GM21390 (cell line): ENCODE measurements at regions not wholly inside any gene's neighbourhood (a gene's known extent, or its start where the extent isn't known, plus 50 kb on each side); places are given as distances from the start of the nearest gene placed in this dataset.
"Not testable (repeated sequence)": the region's sequence is repeated elsewhere in the genome, so short reads cannot be mapped to it uniquely, and the experiment has no call there.

ENCODE experiments used
- ATAC-seq: cut with Tn5 transposase; IDR thresholded peaks from one replicate; pipeline ENCODE4 v1.9.1; 2021; ENCODE audit not compliant: unreplicated experiment

DNA sequence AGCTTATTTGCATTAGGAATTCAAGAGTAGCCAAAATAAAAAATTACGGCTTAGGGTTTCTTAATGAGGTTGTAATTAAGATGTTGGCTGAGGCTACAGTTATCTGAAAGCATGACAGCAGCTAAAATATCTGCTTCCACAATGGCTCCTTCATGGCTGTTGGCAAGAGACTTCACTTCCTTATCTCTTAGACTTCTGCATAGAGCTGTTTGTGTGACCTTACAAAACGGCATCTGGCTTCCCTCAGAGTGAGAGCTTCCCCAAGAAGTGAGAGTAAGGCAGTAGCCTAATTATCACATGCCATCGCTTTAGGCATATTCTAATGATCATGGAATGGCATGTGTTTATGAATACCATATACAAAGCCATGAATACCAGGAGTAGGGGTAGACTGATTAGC lies 57.6 kb downstream of the CCDC59 start:
- no peak for ATAC-seq

DNA sequence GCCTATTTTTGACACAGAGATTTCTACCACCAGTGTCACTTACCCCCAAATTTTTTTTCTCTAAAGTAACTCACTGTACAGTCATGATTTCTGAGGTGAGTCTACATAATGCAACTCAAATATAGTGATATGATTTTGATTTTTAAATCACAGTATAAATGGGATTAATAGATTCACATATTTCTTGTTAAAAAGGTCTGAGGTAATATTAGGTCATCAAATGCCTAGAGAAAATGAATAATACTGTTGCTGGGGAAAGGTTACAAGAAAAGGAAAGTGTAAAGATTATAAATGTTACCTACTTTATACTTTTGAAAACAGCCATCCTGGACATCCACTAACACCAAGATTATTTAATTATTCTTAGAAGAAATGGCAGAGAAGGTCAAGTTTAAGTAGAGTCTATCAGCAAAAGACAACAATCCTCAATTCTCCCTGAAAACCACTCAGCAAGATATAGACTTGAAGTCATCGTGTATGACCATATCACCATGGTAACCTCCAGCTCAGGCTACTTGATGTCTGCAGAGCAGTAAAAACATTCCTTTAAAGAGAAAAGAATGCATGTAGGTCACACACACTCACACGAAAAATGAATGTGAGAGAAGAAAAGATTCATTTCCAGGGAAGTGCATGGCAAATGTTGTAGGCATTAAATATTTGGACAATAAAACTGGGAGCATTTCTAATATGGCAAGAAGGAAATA lies 58.7 kb downstream of the CCDC59 start:
- no peak for ATAC-seq

DNA sequence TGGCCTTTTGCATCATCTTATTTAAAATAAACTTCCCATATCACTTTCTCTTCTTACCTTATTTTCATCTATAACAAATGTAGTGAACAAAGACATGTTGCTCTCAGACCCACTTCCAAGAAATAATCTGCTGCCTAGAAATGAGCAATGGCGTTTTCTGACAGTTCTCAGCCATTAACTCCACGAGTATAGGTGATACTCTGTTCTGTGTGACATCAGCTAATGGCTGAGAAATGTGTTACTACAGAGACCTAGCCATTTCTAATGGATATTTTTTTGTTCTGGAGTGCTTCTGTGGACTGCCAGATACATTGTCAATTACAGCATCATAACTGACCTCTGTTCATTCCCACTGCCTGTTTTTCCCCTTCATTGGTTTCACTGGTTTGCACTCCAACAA lies 67.8 kb downstream of the CCDC59 start:
- no peak for ATAC-seq

DNA sequence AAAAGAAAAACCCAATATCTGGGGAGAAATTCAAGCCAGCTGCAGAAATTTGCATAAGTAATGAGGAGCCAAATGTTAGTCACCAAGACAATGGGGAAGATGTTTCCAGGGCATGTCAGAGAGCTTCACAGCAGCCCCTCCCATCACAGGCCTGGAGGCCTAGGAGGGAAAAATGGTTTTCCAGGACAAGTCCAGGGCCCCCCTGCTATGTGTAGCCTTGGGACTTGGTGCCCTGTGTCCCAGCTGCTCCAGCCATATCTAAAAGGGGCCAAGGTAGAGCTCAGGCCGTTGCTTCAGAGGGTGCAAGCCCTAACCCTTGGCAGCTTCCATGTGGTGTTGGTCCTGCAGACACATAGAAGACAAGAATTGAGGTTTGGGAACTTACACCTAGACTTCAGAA lies 76.9 kb downstream of the CCDC59 start:
- ATAC-seq, result not testable (repeated sequence)

DNA sequence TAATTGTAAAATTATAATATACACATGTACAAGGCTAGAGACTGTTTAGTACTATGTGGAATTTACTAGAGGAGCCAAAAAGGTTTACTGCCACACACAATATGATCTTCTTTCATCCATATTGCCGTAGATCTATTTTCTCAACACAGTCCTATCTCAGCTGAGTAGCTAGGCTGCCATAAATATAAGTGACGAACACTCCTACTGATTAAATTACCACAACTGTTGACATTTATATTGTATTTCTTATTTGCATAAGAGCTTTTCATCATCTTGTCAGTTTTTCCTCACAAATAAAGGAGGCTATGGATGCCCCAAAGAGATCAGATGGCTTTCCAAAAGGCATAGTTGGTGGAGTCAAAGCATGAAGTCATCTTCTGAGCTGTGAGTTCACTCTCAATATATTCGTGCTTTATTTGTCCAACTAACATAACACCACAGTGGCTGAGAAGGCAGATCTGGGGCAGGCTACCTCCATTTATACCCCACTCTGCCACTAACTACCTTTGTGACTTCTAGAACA lies 78.6 kb downstream of the CCDC59 start:
- ATAC-seq, result no peak

DNA sequence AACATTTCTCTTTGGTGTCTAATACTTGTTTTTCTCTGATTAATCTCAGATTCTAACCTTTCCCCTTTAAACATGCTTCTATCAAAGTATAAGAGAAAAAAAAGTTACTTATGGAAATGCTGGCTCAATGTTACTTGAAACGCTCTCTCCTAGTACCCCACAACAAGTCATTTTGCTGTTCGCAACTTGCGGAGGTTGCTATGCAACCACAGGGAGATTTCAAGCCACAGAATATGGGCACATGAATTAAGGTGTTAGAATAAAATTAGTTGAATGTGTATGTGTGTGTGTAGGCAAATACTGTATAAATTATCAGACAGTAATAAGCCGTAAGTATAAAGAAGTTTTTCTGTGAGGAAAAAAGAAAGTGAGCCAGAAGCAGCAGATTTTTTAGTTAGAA lies 80.6 kb downstream of the CCDC59 start:
- ATAC-seq, result no peak

DNA sequence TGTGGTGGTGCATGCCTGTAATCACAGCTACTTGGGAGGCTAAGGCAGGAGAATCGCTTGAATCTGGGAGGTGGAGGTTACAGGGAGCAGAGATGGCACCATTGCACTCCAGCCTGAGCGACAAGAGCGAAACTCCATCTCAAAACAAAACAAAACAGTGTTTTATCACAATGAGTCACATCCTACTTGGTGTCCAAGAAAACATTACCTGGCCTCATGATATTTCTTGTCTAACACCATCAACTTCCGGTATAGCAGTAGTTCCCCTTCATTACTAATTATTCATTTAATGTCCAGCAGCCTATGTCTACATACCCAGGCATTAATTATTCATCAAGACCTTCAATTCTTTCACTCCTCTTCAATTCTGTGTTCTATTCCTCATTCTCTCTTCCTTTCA lies 115.5 kb downstream of the CCDC59 start:
- no peak for ATAC-seq

DNA sequence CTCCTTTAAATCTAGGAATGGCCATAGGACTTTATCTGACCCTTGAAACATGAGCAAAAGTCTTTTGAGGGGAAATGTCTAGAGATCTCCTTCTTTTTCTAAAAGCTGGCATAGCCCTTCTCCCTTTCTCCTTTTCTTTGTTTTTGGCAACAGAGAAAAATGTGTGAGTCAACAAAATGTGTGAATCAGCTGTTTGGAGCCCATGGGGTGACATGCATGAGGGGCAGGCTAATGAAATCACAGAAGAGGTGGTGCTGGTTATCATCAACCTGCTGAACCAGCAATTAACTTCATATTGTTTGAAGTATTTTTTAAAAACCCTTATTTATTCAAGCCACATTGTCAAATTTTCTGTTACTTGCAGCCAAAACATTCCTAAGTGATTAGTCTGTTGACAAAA lies 132.3 kb downstream of the CCDC59 start:
- ATAC-seq, result no peak

DNA sequence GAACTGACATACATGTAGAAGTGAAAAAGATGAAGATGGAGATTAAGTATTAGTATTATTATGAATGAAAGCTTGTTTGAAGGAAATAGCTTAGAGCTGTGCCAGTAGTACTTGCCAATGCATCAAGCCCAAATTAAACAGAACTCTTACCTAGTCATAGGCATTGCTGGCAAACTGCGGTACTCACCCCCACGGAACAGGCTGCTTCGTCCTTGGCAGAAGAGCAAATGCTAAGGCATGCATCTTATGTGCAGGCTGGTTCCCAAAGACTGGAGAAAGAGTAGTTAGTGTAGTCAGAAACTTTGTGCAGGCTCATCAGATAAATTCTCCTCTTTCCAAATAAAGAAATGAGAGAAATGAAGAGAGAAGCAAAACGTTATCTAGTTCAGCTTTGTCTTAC lies 134.8 kb downstream of the CCDC59 start:
- no peak for ATAC-seq

DNA sequence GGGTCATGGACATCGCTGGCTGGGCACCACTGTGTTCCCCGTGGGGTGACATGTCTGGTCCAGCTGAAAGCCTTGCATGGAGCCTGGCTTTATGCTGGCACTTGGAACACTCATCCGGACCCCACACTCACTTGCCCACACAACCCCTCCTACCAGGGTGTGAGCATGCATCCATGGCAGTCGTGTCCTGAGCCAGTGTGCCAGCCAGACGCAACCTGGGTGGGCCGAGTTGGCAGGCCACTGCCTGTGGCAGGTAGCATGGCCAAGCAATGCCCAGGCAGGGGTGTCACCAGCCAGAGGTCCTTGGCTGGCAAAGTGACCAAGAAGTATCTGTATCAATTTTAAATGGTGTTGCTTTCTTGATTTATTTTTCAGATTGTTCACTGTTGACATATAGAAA lies 141.7 kb downstream of the CCDC59 start:
- ATAC-seq, result no peak

DNA sequence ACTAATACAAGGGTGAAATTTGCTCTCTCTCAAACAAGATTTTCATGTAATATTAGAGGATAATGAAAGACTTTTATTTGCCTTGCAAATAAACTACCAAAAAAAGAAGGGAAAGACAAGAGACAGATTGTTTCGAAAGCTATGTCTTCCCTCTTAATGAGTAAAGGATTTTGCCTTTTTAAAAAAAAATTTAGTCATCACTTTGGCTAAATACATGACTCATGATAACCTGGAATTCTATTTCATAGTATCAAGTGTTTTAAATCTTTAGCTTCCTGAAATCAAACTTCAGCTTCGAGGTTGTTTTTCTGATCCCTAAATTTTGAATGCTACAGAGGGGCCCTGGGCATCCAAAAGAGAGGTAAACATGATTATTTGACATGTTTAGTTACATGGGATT lies 144.4 kb downstream of the CCDC59 start:
- ATAC-seq, result no peak

DNA sequence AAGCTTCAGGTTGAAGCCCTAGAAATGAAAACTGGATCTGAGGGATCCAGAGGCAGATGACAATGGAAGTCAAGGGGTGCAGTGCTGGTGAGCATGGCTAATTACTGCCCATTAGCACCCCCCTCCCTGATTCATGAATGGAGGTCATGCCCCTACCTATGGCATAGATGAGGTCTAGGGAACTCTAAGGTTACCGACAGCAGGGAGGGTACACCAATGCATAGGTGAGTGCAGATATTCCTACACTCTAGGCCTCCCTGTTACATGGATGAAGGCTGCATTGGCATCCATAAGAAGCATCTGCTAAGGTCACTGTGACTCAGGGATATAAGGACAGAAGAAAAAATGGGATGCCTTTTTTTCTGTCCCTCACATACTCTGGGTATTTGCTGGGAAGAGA lies 147.3 kb downstream of the CCDC59 start:
- ATAC-seq, result no peak

DNA sequence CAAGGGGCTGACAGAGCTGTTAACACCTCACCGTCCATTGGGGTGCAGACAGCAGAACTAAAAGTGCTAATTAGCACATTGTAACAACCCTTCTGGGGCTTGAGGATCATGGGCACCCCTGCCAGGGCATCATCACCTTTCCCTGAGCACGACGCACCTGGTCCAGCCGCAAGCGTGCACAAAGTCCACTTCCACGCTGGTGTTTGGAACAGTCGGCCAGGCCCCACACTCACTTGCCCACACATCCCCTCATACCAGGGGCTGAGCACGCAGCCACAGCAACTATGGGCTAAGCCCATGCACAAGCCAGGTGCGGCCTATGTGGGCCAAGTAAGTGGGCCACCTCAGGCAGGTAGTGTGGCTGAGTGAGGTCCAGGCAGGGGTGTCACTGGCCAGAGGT lies 148.7 kb downstream of the CCDC59 start:
- no peak for ATAC-seq

DNA sequence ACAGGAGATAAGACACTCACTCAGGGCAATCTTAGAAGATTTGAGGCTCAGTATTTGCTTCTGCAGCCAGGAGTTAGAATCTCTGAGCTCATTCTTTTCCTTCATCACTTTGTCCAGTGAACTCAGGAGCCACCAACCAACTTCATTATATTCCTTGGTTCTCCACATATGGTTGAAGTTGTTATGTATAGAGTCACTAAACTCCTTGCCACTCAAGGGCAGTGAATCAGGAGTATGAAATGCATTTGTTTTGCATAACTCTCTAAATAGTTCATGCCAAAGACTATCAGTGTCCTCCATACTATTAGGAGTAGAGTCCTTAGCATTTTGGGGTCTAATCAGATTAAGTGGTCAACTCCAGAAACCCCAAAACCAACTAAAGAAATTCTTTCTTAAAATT lies 150.6 kb downstream of the CCDC59 start:
- ATAC-seq, result no peak

DNA sequence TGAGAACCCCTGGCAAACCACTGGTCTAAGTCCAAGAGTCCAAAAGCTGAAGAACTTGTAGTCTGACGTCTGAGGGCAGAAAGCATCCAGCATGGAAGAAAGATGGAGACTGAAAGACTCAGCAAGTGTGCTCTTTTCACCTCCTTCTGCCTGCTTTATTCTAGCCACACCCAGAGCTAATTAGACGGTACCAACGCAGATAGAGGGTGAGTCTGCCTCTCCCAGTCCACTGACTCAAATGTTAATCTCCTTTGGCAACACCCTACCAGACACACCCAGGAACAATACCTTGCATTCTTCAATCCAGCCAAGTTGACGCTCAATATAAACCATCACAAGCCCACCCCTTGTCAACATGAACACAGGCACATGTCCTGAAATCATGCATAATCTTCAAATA lies 155.1 kb downstream of the CCDC59 start:
- no peak for ATAC-seq

DNA sequence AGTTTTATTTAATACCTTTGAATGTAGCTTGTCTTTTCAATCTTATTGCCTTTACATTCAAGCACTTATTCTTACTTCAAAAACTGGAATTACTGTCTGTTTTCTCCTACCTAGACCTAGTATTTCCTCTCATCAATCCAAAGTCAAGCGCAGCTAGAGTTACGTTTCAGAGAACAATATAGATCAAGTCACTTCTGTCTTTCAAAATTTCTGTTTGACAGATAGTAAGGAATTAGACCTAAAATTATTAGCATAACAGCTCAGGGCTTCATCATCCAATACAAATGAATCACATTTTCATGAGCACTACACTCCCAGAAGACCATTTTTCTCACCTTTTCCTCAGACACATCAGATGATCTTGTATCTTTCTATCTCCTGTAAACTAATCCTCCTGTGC lies 170.6 kb downstream of the CCDC59 start:
- no peak for ATAC-seq

DNA sequence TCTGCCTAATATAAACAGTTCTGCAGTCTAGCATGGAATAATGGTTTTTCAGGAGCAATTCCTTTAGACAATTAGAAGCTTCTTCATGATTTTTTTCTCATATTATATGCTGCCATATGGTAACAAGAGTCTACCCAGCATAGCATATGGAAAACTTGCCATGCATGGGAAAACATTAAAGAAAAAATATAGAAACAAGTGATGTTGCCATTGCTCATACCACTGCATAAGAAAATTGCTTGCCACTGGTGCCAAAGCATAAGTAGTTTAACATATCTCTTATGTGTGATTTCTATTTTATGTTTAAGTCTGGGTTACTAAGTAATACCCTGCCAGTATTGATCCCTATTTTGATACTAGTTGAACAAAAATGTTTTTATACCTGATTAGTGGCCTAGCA lies 171.2 kb downstream of the CCDC59 start:
- no peak for ATAC-seq

DNA sequence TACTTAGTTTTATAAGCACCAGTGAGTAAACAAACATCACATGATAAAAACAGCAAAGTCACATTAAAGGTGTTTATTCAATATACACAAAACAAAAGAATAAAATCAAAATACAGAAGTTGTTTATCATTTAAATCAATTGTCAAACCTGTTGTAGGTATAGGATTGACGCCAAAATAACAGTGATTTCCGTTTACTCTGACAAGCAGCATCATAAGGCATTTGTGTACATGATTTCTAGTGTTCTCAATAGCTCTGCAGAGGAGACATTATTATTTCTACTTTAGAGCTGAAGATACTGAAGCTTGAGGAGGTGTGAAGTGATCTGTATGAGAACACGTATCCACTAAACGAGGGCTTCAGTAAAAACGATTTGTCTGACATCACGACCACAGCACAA lies 171.9 kb downstream of the CCDC59 start:
- no peak for ATAC-seq

DNA sequence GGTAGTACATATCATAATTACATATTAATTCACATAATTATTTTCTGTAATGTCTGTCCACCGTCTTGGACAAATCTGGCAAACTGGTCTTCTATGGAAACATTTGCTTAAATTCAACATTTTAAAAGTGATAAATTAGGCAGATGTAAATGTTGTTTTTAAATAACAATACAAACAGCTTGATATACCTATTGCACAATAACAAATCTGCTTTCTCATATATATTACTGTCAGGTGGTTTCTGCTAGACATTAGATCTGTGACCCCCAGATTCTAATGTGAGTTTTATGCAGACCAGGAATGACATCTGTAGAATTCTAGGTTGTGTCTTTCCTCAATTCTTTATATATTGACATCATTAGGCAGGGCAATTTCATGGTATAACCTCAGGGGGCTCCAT lies 173.3 kb downstream of the CCDC59 start:
- no peak for ATAC-seq

DNA sequence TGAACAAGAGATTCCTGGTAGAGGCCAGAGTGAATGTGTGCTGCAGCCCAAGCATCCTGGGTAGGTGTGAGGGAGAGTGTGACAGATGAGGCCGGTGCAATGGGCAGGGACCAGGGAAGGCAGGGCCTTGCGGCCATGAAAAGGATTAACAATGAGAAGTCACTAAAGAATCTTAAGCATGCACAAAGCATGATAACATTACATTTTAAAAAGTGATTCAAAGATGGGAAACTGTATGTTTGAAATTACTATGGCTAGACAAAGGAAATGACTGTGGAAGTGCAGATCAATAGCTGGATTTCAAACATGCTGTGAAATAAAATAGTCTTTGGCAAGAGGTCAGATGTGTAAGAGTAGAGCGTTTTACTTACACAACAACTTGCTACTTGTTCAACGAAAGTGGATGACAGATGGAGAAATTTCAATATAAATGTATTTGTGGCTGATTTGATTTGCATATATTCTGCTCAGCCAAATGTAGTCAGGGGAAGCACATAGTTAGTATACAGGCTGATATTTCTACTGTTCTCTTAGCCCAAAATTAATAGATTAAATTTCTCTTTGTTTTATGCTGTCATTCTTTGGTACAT lies 175.5 kb downstream of the CCDC59 start:
- ATAC-seq, result no peak

DNA sequence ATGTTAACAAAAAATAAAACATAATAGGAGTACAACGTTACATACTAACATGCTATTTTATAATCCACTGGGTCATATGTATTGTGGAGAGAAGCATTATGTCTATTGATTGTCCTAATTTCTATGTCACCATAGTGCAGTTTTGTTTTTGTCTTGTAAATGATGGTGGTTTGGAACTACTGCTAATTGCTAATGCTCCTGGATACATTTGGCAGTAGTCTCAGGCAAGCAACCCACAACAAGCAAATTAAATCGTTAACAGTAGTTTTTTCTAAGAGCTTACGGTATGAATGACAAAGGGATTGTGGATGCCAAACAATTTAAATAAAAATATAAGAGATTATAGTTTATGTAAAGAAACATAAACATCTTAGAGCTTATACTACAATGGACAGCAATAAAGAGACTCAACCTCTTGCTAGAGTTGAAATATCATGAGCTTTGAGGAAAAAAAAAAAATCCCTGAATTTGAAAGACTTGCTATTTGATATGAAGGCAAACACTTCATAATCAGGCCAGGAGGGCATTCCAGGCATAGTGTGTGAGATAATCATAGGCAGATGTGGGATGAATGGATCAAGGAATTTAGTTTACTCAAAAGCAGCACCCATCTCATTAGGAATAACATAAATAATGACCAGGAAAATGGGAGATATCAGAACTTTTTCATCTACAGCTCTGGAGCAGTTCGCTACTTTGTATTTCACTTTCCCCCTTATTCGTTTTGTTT lies 181.3 kb downstream of the CCDC59 start:
- no peak for ATAC-seq

DNA sequence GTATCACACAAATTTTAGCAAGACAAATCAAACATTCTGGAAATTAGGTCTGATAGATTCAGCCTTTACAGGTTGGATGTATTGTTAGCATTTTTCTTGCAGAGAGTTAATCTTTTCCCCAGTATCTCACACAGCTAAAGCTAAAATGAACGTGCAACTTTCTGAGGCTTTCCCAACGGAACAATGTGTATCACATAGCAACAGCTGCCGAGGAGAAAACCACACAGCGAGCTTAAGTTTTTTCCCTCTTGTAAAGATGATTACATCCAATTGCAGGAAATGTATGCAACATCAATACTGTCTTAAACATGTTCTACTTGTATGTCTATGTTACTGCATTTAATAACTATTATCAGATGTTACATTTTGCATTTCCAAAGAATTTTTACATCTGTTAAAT lies 182.2 kb downstream of the CCDC59 start:
- ATAC-seq, result no peak
